DMS 273 (cell line): ENCODE measurements at regions not wholly inside any gene's neighbourhood (a gene's known extent, or its start where the extent isn't known, plus 50 kb on each side); places are given as distances from the start of the nearest gene placed in this dataset.

Source experiments
- DNase-seq: peaks from one replicate; lab custom pipeline; 2025; ENCODE audit not compliant: unreplicated experiment; lab: John Stamatoyannopoulos, UW

GRCh38 chr4:171181090-171181489 is 632.1 kb upstream of the GALNTL6 start:
- DNase-seq: no peak

DNA sequence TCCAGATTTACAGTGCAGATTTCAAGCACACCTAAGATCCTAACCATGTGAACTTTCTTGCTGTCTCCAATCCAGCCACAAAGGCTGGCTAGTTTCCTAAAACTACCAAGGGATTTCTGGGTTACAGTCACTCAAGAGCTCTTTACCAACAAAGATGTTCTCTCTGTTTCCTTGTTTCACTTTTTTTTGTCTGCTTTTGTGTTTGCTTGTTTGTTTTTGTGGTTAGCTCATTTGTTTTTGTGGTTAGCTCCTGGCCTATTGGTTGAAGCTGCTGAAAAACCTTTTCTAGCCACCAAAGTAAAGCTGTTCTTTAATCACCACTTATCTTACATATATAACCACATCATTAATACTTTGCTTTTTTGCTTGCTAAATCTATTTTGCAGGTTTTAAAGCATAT is 642.5 kb upstream of the GALNTL6 start:
- no peak for DNase-seq

GRCh38 chr4:171169396-171169795 is 643.8 kb upstream of the GALNTL6 start:
- DNase-seq: no peak

GRCh38 chr4:171162478-171162877 is 650.7 kb upstream of the GALNTL6 start:
- no peak for DNase-seq

GRCh38 chr4:171157462-171158082 is 655.6 kb upstream of the GALNTL6 start:
- DNase-seq: no peak

- no peak for DNase-seq
Measured at GRCh38 chr4:171142639-171143038, 670.6 kb upstream of the GALNTL6 start.

DNA sequence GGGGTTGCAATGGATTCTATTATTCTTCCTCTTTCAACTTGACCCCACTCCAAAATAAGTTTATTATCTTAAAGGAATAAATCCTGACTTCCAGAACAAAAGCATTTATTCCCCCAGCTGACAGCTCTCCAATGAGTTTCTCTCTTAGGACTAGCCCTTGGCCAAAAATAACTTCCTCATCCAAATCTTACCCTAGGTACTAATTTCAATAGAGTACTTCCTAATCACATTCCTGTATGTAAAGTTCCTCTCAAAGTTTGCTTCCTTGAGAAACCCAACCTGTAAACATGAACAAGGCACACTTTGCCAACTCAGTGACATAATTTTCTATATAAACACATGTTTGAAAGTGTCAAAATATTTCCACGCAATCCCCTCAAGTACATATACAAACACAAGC is 671.2 kb upstream of the GALNTL6 start:
- no peak for DNase-seq

DNA sequence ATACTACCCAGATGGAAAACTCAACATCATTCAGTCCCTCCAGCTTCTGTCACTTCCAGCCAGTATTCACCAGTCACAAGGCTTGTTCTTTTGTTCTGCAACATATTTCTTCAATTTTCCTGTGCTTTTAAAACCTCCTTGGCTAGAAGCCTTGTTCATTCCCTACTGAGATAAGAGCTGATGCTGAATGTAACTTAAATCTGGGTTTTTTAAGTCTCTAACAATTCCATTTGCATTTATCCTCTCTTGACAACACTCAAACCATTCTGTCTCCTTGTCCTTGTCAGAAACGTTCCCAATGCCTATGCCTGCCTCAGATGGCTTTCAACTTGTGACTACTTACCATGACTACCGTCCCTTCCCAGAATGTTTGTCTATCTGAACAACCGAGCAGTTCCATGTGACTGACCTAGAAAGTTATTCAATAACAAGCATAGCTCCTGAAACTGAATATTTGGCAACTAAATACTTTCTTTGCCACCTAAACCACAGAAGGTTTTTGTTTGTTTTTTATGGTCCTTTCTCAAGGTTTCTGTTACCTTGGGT is 682.9 kb upstream of the GALNTL6 start:
- DNase-seq: no peak

- DNase-seq: no peak
Measured at GRCh38 chr4:171118091-171118490, 695.1 kb upstream of the GALNTL6 start.

DNA sequence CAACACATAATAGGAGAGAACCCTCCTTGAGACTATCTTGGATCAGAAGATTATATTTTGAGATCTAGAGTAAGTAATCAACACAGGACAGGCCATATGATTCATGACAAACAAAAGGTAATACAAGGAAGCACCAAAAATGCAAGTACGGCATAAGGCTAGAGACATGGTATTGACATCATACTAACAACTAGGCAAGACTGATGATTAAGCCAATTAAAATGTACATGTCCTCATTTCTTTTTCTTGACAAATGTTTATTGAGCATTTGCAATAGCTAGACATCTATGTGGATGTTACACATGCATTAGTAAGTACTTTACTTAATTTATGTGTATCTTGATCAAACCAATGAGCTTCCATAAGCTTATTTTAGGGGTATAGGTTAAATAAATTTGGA is 695.7 kb upstream of the GALNTL6 start:
- DNase-seq: no peak

GRCh38 chr4:171101845-171102244 is 711.4 kb upstream of the GALNTL6 start:
- no peak for DNase-seq

GRCh38 chr4:171087089-171087488 is 726.1 kb upstream of the GALNTL6 start:
- DNase-seq: no peak

GRCh38 chr4:171067422-171067821 is 745.8 kb upstream of the GALNTL6 start:
- no peak for DNase-seq

GRCh38 chr4:171049380-171049779 is 763.8 kb upstream of the GALNTL6 start:
- DNase-seq: no peak

GRCh38 chr4:171042989-171043524 is 770.1 kb upstream of the GALNTL6 start:
- DNase-seq: no peak

- DNase-seq: no peak
Measured at GRCh38 chr4:171035909-171036308, 777.3 kb upstream of the GALNTL6 start.

- no peak for DNase-seq
Measured at GRCh38 chr4:171031338-171031737, 781.9 kb upstream of the GALNTL6 start.

- no peak for DNase-seq
Measured at GRCh38 chr4:171025776-171026175, 787.4 kb upstream of the GALNTL6 start.

DNA sequence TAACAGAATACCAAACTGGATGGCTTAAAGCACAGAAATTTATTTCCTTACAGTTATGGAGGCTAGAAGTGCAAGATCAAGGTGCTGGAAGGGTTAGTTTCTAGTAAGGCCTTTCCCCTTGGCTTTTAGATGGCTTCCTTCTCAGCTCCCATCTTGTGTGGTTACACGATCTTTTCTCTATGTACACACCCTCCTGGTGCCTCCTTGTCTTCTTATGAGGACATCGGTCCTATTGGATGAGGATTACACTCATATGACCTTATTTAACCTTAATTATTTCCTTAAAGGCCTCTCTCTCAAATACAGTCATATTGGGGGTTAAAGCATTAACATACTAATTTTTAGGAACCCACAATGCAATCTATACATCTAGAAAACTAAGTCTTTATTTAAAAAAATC is 787.9 kb upstream of the GALNTL6 start:
- no peak for DNase-seq

DNA sequence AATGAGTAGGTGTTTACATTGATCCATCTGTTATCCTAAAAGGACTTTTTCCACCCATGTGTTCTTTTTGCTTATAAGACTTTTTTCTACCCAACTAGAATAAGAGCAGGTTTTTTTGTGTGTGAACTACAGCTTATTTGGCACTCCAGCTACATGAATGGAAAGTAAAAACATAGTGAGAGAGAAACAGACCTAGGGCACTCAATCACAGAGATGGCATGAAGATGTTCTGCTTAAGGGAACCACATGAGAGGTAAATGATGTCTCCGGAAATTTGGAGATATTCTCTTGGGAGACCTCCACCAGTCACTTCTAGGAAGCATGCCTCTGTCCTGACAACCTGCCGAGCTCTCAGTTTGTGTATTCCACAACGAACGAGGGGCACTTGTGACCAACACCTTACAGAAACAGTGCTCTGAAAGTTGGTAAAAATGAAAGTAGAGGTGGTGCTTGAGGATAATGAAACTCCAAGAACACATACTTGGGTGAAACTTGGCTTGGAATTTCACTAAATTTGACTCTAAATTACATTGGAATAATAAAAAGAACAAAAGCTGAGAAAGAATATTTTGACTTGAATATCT is 788.4 kb upstream of the GALNTL6 start:
- no peak for DNase-seq

GRCh38 chr4:171022824-171023230 is 790.4 kb upstream of the GALNTL6 start:
- DNase-seq: no peak

DNA sequence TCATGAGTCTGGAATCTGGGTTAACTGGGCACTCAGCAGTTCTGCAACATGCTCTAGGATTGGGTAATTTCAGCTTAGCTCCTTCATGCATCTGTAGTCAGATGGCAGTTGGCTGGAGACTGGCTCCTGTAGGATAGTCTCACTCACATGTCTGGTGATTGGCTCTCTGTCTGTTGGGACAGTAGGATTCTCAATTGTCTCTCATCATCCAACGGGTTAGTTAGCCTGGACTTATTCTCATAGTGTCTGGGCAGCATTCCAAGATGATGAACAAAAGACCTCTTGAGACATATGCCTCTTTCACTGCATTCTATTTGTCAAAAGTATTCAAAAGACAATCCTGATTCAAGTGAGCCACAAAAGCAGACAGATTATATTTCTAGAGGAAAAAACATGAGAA is 795.6 kb upstream of the GALNTL6 start:
- no peak for DNase-seq

- no peak for DNase-seq
Measured at GRCh38 chr4:171016145-171016544, 797.1 kb upstream of the GALNTL6 start.
